GM19438 (cell line): ENCODE measurements at regions not wholly inside any gene's neighbourhood (a gene's known extent, or its start where the extent isn't known, plus 50 kb on each side); places are given as distances from the start of the nearest gene placed in this dataset.

Source experiments
- ATAC-seq: cut with Tn5 transposase; IDR thresholded peaks from one replicate; pipeline ENCODE4 v1.9.1; 2021; ENCODE audit warnings: low read depth; ENCODE audit not compliant: unreplicated experiment

GRCh38 chr10:88122145-88122544, 258.7 kb downstream of the PTEN start:
- no peak for ATAC-seq

GRCh38 chr10:88122576-88122975, 259.2 kb downstream of the PTEN start:
- ATAC-seq = no peak

- ATAC-seq = no peak
Observed at GRCh38 chr10:88125766-88126165, 262.3 kb downstream of the PTEN start.

GRCh38 chr10:88126699-88127098, 263.3 kb downstream of the PTEN start:
- ATAC-seq = no peak

DNA sequence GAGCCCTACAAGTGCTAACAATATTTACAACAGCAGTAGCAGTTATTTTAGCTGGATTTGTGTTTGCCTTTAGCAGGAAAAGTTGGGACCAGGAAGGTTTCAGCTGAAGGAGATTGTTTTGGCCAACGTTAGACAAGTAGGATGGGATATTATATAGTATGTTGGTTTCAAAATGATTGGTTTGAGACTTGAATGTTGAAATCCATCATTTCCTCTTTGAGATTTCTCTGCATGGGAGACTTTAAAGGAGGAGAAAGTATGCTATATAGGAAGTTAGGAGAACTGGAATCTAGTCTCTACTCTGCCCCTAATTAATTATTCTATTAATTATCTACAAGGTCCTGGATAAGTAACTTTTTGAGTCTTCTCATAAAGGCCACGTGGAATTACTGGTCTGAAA, 263.8 kb downstream of the PTEN start:
- no peak for ATAC-seq

GRCh38 chr10:88127766-88128165, 264.3 kb downstream of the PTEN start:
- ATAC-seq = no peak

GRCh38 chr10:88129013-88129412, 265.6 kb downstream of the PTEN start:
- no peak for ATAC-seq

GRCh38 chr10:88130912-88131311, 267.5 kb downstream of the PTEN start:
- ATAC-seq = no peak

DNA sequence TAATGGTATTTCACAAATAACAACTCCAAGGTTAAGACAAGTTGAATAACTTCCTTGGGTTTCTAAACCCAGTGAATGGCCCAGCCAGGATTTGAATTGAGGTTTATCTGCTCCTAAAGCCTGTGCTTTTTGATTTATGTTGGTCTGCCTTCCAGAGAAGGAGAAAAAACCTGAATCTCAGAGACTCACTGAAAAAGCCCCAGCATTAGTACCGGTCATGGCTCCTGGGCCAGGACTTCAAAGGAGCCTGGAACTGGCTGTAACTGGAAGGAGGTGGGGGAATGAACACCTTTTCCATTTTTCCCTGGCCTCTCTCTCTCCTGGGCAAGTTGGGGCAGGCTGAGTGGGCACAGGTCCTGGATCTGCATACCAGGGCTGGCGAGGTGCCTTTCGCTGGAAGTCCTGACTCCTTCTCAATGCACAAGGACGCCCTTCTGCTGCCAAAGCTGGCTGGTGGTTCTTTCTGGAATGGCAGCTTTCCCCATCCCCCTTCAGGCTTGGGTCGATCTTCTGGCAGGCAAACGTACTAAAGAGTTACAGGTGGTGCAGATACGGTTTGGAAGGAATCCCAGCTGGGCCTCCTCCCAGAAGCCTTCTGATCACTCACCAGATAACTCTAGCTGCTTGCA, 268.2 kb downstream of the PTEN start:
- ATAC-seq = no peak

GRCh38 chr10:88136712-88137111, 273.3 kb downstream of the PTEN start:
- ATAC-seq = no peak

DNA sequence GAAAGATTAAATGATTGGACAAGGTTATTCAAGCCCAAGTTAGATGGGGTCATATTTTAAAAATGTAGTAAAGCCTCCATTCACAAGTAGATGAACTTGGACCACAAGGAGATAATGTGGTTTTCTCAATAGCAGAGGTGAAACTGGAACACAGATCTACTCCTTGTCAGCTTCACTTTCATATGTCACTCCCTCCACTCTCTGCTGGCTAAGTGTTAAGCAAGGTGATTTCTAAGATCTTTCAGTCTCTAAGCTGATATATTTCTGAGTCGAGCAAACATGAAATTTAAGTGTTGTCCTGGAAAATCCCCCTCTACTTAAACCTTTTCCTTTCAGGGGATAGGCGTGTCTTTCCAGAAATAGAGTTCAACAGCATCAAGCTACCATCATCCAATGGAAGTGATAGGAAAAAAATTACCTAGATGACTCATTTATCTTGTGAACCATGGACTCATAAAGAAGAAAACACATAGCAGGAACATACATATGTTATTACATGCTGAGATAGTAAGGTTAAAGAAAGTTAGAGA, 275.0 kb downstream of the PTEN start:
- ATAC-seq = peak; percentile 91

DNA sequence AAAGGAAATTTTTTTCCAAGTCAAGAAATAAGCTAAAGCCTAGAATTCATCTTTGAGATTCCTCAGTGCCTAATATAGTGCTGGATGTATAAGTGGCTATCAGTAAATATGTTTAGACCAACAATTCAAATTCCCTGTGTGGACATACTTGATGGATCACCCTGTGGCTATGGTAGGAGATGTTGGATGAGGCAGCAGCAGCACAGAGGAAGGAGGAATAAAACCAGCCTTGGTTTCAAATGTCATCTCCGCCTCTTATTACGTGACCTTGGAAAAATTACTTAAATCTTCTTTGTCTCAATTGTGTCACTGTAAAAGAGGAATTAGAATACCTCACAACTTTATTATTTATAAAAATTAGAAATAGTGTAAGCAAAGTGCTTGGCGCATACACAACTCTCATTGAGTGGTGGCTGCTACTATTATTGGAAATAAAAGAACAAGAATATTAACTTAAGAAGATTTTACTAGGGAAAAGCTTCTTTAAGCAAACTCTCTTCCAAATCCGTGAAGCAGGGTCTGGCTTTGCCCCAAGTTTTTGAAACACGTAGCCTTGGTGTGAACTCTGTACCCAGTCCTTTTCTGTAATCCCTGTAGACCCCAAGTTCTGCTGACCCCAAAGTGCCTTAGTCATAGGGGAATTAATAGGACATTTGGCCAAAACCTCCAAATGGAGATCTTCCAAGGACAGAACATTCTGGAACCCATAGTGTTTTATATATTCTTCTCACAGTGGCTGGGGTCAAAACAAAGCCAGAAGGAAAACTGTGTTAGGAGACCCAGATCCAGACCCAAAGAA, 283.8 kb downstream of the PTEN start:
- no peak for ATAC-seq

- ATAC-seq = no peak
Observed at GRCh38 chr10:88149906-88150305, 286.5 kb downstream of the PTEN start.

GRCh38 chr10:88150339-88150738, 286.9 kb downstream of the PTEN start:
- no peak for ATAC-seq

DNA sequence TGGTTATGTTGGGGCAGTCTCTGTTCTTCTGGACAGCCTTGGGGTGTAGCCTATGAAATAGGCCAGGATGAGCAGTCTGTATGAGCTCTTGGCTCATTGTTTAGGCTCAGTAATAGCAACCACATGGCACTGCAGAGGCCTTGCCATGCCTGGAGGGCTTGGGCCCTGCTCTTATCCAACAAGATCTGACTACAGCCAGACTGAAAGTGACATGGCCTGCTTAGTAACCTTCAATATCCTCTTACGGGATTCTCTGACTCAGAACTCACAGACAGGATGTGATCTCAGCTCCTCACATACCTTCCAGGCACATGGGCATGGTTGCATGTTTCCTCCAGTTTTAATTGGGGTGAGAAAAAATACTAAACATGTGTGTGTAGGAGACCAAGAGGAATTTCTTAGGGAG, 289.3 kb downstream of the PTEN start:
- ATAC-seq = peak; percentile 89

- no peak for ATAC-seq
Observed at GRCh38 chr10:88154596-88155250, 291.3 kb downstream of the PTEN start.

- ATAC-seq = no peak
Observed at GRCh38 chr10:88156341-88156740, 292.9 kb downstream of the PTEN start.

DNA sequence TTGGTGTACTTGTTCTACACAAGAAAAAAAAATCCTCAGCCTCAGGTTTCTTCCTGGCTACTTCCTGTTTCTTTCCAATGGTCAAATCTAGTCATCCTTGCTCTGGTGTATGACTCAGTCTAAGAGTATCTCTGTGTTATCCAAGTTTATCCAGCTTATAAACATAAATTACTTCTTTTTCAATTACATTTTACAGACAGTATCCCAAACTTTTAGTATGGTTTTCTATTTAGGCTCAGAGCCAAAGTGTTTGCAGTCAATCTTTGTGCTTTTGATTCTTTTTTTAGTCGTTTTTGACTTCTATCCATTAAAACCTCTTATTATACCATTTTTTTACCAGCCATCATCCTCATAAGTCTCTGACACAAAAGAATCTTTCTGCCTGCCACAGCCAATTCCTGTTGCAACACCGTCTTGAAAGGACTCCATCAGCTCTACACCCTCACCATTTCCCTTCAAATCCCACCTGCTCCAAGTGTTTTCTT, 294.6 kb downstream of the PTEN start:
- no peak for ATAC-seq

- no peak for ATAC-seq
Observed at GRCh38 chr10:88158526-88159122, 295.2 kb downstream of the PTEN start.

- ATAC-seq = no peak
Observed at GRCh38 chr10:88159127-88159829, 295.9 kb downstream of the PTEN start.
